HepG2 (cell line): ENCODE measurements at regions not wholly inside any gene's neighbourhood (a gene's known extent, or its start where the extent isn't known, plus 50 kb on each side); places are given as distances from the start of the nearest gene placed in this dataset.

Experiments used
- E2F5 ChIP-seq: sonication (generic); formaldehyde crosslinking; conservative IDR thresholded peaks from 2 replicates; pipeline ENCODE4 v1.4.0; 2020; ENCODE audit warnings: missing genetic modification reagents
- MAZ ChIP-seq, 2 experiments: sonication (generic) in 1 of 2; formaldehyde crosslinking in 1 of 2; IDR thresholded peaks; 2 replicates each; pipeline versions ENCODE4 v1.5.0 to v1.6.1; 2012 to 2020; ENCODE audit warnings: low read depth in 2 of 2, mild to moderate bottlenecking in 2 of 2, borderline replicate concordance in 1 of 2, improper control_type of control experiment in 1 of 2, low read length in 1 of 2, missing genetic modification reagents in 1 of 2, moderate library complexity in 1 of 2
- POLR2AphosphoS5 ChIP-seq: IDR thresholded peaks from 2 replicates; pipeline ENCODE4 v1.6.1; 2012; ENCODE audit warnings: low read depth, low read length
- RBM22 ChIP-seq: fragments of 200-400 bp; formaldehyde crosslinking; optimal IDR thresholded peaks from 2 replicates; pipeline ENCODE3; 2017; ENCODE audit warnings: mild to moderate bottlenecking, low read length, moderate library complexity
- SIX4 ChIP-seq: sonication (generic); formaldehyde crosslinking; IDR thresholded peaks from 2 replicates; pipeline ENCODE4 v1.4.0; 2020; ENCODE audit warnings: missing genetic modification reagents
- YY1 ChIP-seq: IDR thresholded peaks from 2 replicates; pipeline ENCODE4 v1.6.1; 2011; ENCODE audit warnings: low read length, low read depth, moderate library complexity, mild to moderate bottlenecking; ENCODE audit not compliant: insufficient read depth, insufficient replicate concordance
- ZFP37 ChIP-seq: sonication (generic); formaldehyde crosslinking; IDR thresholded peaks from 2 replicates; pipeline ENCODE4 v1.4.0; 2020; ENCODE audit warnings: missing genetic modification reagents, borderline replicate concordance

GRCh38 chr3:76310089-76310488 lies 524.7 kb upstream of the ZNF717 start:
- TF ChIP-seq E2F5 (CRISPR knock-in tag) (no peak), POLR2AphosphoS5 (no peak), RBM22 (no peak), SIX4 (CRISPR knock-in tag) (no peak), YY1 (no peak), MAZ (IDR thresholded peaks at IDR 0.05; ENCODE audit: borderline replicate concordance, low read depth, low read length) (no peak), MAZ (CRISPR knock-in tag; IDR thresholded peaks at IDR 0.05; ENCODE audit: low read depth) (no peak), ZFP37 (CRISPR knock-in tag) (no peak)
